ENCODE measurements at regions not wholly inside any gene's neighbourhood (a gene's known extent, or its start where the extent isn't known, plus 50 kb on each side); places are given as distances from the start of the nearest gene placed in this dataset.

DNA sequence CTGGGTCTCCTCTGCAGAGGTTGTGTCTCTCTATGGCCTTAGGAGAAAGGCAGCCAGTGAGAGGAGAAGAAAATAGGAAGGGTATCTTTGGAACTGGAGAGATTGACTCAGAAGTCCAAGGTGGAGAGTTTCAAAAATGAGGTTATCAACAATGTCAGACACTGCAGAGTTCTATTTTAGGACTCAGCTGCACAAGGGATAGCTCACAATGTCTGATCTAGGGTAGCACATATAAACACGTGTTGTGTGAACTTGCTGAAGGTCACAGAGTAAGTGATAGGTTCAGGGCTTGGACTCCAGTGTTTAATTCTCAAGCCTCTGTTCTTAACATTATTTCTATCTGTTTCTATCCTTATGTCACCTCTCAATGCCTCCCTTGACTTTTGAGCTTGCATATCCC lies 305.0 kb upstream of the LARGE1 start:
- TF ChIP-seq, protein P1, sequence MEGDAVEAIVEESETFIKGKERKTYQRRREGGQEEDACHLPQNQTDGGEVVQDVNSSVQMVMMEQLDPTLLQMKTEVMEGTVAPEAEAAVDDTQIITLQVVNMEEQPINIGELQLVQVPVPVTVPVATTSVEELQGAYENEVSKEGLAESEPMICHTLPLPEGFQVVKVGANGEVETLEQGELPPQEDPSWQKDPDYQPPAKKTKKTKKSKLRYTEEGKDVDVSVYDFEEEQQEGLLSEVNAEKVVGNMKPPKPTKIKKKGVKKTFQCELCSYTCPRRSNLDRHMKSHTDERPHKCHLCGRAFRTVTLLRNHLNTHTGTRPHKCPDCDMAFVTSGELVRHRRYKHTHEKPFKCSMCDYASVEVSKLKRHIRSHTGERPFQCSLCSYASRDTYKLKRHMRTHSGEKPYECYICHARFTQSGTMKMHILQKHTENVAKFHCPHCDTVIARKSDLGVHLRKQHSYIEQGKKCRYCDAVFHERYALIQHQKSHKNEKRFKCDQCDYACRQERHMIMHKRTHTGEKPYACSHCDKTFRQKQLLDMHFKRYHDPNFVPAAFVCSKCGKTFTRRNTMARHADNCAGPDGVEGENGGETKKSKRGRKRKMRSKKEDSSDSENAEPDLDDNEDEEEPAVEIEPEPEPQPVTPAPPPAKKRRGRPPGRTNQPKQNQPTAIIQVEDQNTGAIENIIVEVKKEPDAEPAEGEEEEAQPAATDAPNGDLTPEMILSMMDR (IDR thresholded peaks at IDR 0.05): no peak
- no peak for TF ChIP-seq POLR2A (IDR thresholded peaks at IDR 0.05)
- no peak for TF ChIP-seq POLR2AphosphoS5 (IDR thresholded peaks at IDR 0.05)
- no peak for TF ChIP-seq EP300 (IDR thresholded peaks at IDR 0.05)

Measured in stomach (tissue), 4 donors.